WTC11 (cell line): ENCODE measurements at regions not wholly inside any gene's neighbourhood (a gene's known extent, or its start where the extent isn't known, plus 50 kb on each side); places are given as distances from the start of the nearest gene placed in this dataset.

Experiments used
- ATAC-seq: fragments of 200-7000 bp; cut with Tn5 transposase; 2 replicates; pipeline ENCODE4 v1.10.0; 2021; ENCODE audit warnings: mild to moderate bottlenecking, moderate library complexity
- CTCF ChIA-PET: fragments of 300-600 bp; sonication (Branson Sonifier 250); formaldehyde crosslinking; loops from one replicate; lab custom pipeline; 2021; ENCODE audit warnings: antibody characterized with exemption; lab: Charles Lee
- POLR2A ChIA-PET: fragments of 350-600 bp; sonication (Branson Sonifier 250); formaldehyde crosslinking; loops from one replicate; lab custom pipeline; 2021; ENCODE audit warnings: antibody characterized with exemption; lab: Charles Lee
- DNase-seq: peaks from one replicate; pipeline ENCODE4 v3.0.0; 2021; ENCODE audit warnings: low spot score
- H3K27ac Mint-ChIP-seq: 2 replicates; pipeline ENCODE4 v1.8.0; 2021; ENCODE audit warnings: mixed read lengths
- H3K27me3 Mint-ChIP-seq: 2 replicates; pipeline ENCODE4 v1.8.0; 2021; ENCODE audit warnings: low read depth, mild to moderate bottlenecking, moderate library complexity, mixed read lengths
- H3K36me3 Mint-ChIP-seq: 2 replicates; pipeline ENCODE4 v1.8.0; 2021; ENCODE audit warnings: mixed read lengths
- H3K4me1 Mint-ChIP-seq: 2 replicates; pipeline ENCODE4 v1.8.0; 2022; ENCODE audit warnings: mixed read lengths
- H3K4me3 Mint-ChIP-seq: 2 replicates; pipeline ENCODE4 v1.8.0; 2021; ENCODE audit warnings: mild to moderate bottlenecking, moderate library complexity, mixed read lengths
- H3K9me3 Mint-ChIP-seq: 2 replicates; pipeline ENCODE4 v1.8.0; 2021; ENCODE audit warnings: mixed read lengths
- AFF4 ChIP-seq: sonication (generic); formaldehyde crosslinking; IDR thresholded peaks from 2 replicates; pipeline ENCODE4 v1.8.1; 2023; ENCODE audit warnings: mild to moderate bottlenecking, missing genetic modification reagents, borderline replicate concordance
- ATF6 ChIP-seq: sonication (generic); formaldehyde crosslinking; IDR thresholded peaks from 2 replicates; pipeline ENCODE4 v1.8.1; 2023; ENCODE audit warnings: mild to moderate bottlenecking, missing genetic modification reagents
- CREM ChIP-seq: sonication (generic); formaldehyde crosslinking; IDR thresholded peaks from 2 replicates; pipeline ENCODE4 v1.8.1; 2022; ENCODE audit warnings: mild to moderate bottlenecking, missing genetic modification reagents, moderate library complexity
- ERG ChIP-seq: fragments of 250-450 bp; sonication (Bioruptor Pico); IDR thresholded peaks from 2 replicates; pipeline ENCODE4 v1.8.0; 2021; ENCODE audit warnings: mild to moderate bottlenecking
- FOXK1 ChIP-seq: sonication (generic); formaldehyde crosslinking; IDR thresholded peaks from 2 replicates; pipeline ENCODE4 v1.8.0; 2022; ENCODE audit warnings: mild to moderate bottlenecking, moderate library complexity, missing genetic modification reagents
- FOXP4 ChIP-seq: sonication (generic); formaldehyde crosslinking; IDR thresholded peaks from 2 replicates; pipeline ENCODE4 v1.8.0; 2022; ENCODE audit warnings: mild to moderate bottlenecking, missing genetic modification reagents
- GABPB1 ChIP-seq: sonication (generic); formaldehyde crosslinking; IDR thresholded peaks from 2 replicates; pipeline ENCODE4 v1.8.1; 2023; ENCODE audit warnings: mild to moderate bottlenecking, missing genetic modification reagents
- GRHL2 ChIP-seq: fragments of 250-450 bp; sonication (Bioruptor Pico); IDR thresholded peaks from 2 replicates; pipeline ENCODE4 v1.8.0; 2022; ENCODE audit warnings: mild to moderate bottlenecking, moderate library complexity; ENCODE audit not compliant: insufficient replicate concordance, severe bottlenecking
- IRF2 ChIP-seq: sonication (generic); formaldehyde crosslinking; IDR thresholded peaks from 2 replicates; pipeline ENCODE4 v1.8.0; 2022; ENCODE audit warnings: low read depth, missing genetic modification reagents, borderline replicate concordance
- PRRX2 ChIP-seq: fragments of 250-450 bp; sonication (Bioruptor Pico); IDR thresholded peaks from 2 replicates; pipeline ENCODE4 v1.8.0; 2021; ENCODE audit warnings: mild to moderate bottlenecking
- RELA ChIP-seq: sonication (generic); formaldehyde crosslinking; IDR thresholded peaks from 2 replicates; pipeline ENCODE4 v1.8.1; 2022; ENCODE audit warnings: missing genetic modification reagents, mild to moderate bottlenecking, borderline replicate concordance
- STAT6 ChIP-seq: sonication (generic); formaldehyde crosslinking; conservative IDR thresholded peaks from 2 replicates; pipeline ENCODE4 v1.8.1; 2023; ENCODE audit warnings: mild to moderate bottlenecking, low read depth, missing genetic modification reagents, moderate library complexity
- TCF7 ChIP-seq: sonication (generic); formaldehyde crosslinking; IDR thresholded peaks from 2 replicates; pipeline ENCODE4 v1.8.0; 2022; ENCODE audit warnings: mild to moderate bottlenecking, low read depth, missing genetic modification reagents, moderate library complexity
- ZNF219 ChIP-seq: sonication (generic); formaldehyde crosslinking; IDR thresholded peaks from 2 replicates; pipeline ENCODE4 v1.8.0; 2023; ENCODE audit warnings: missing genetic modification reagents, mild to moderate bottlenecking, borderline replicate concordance
- ZNF263 ChIP-seq: sonication (generic); formaldehyde crosslinking; IDR thresholded peaks from 2 replicates; pipeline ENCODE4 v1.8.1; 2022; ENCODE audit warnings: low read depth, mild to moderate bottlenecking, moderate library complexity, missing genetic modification reagents
- ZNF396 ChIP-seq: fragments of 250-450 bp; sonication (Bioruptor Pico); IDR thresholded peaks from 2 replicates; pipeline ENCODE4 v1.8.0; 2021; ENCODE audit warnings: mild to moderate bottlenecking, moderate library complexity, borderline replicate concordance
- ZNF416 ChIP-seq: fragments of 250-450 bp; sonication (Bioruptor Pico); IDR thresholded peaks from 2 replicates; pipeline ENCODE4 v1.9.0; 2021; ENCODE audit warnings: mild to moderate bottlenecking, inconsistent platforms
- ZNF512 ChIP-seq: sonication (generic); formaldehyde crosslinking; IDR thresholded peaks from 2 replicates; pipeline ENCODE4 v1.8.1; 2022; ENCODE audit warnings: missing genetic modification reagents, borderline replicate concordance

GRCh38 chr16:64627288-64627687, 494.6 kb downstream of the CDH11 start (continued):
- TF ChIP-seq FOXP4 (CRISPR knock-in tag) = no peak
- TF ChIP-seq STAT6 (CRISPR knock-in tag) = no peak
- TF ChIP-seq ZNF416 (CRISPR knock-in tag) = no peak
- no peak for TF ChIP-seq IRF2
- TF ChIP-seq PRRX2 (CRISPR knock-in tag) = no peak

GRCh38 chr16:64626776-64627175, 495.1 kb downstream of the CDH11 start:
- no peaks in the 10 kb centered on the region for H3K9me3 Mint-ChIP-seq
- H3K27ac Mint-ChIP-seq = no peak overlapping the region
- TF ChIP-seq CREM (no peak), ZNF219 (CRISPR knock-in tag) (no peak)
- TF ChIP-seq, all 79 proteins: peak for 0
- DNase-seq (no peak), ATAC-seq (no peak)
- H3K36me3 Mint-ChIP-seq = no peaks in the 10 kb centered on the region
- no peaks in the 10 kb centered on the region for H3K4me1 Mint-ChIP-seq
- ChIA-PET POLR2A (no interaction called here), CTCF (no interaction called here)
- H3K27me3 Mint-ChIP-seq = no peaks in the 10 kb centered on the region
- H3K4me3 Mint-ChIP-seq = no peak overlapping the region

GRCh38 chr16:64621616-64622015, 500.2 kb downstream of the CDH11 start:
- H3K9me3 Mint-ChIP-seq = no peaks in the 10 kb centered on the region
- no peaks in the 10 kb centered on the region for H3K27me3 Mint-ChIP-seq
- TF ChIP-seq FOXK1 (CRISPR knock-in tag) (no peak), TCF7 (CRISPR knock-in tag) (no peak), GRHL2 (CRISPR knock-in tag) (no peak), ATF6 (CRISPR knock-in tag) (no peak), GABPB1 (CRISPR knock-in tag) (no peak), ZNF396 (CRISPR knock-in tag) (no peak), RELA (CRISPR knock-in tag) (no peak), AFF4 (CRISPR knock-in tag) (no peak), ZNF263 (CRISPR knock-in tag) (no peak), ZNF512 (CRISPR knock-in tag) (no peak), ERG (CRISPR knock-in tag) (no peak)

More at GRCh38 chr16:64621616-64622015, 500.2 kb downstream of the CDH11 start:
- H3K36me3 Mint-ChIP-seq = no peaks in the 10 kb centered on the region
- no peak overlapping the region for H3K4me3 Mint-ChIP-seq
- no peak for ATAC-seq
- H3K27ac Mint-ChIP-seq = no peak overlapping the region
- peaks cover 2% of the 10 kb centered on the region; the same call in 1 of the 2 replicates for H3K4me1 Mint-ChIP-seq
- no peak for DNase-seq
- ChIA-PET CTCF (no interaction called here), POLR2A (no interaction called here)
